NT2/D1 (cell line): ENCODE measurements at regions not wholly inside any gene's neighbourhood (a gene's known extent, or its start where the extent isn't known, plus 50 kb on each side); places are given as distances from the start of the nearest gene placed in this dataset.

Experiments used
- DNase-seq: peaks from one replicate; pipeline ENCODE4 v3.0.0-alpha.2; 2011; ENCODE audit warnings: low read depth, low spot score
- H3K27me3 ChIP-seq: 2 replicates; pipeline ENCODE4 v1.6.0; 2011; ENCODE audit warnings: mild to moderate bottlenecking; ENCODE audit not compliant: insufficient read length, insufficient read depth
- H3K36me3 ChIP-seq: 2 replicates; pipeline ENCODE4 v1.6.1; 2011; ENCODE audit warnings: mild to moderate bottlenecking, low read length, mixed read lengths; ENCODE audit not compliant: insufficient read depth, insufficient read length
- H3K4me1 ChIP-seq: 2 replicates; pipeline ENCODE4 v1.5.1; 2011; ENCODE audit not compliant: insufficient read depth, insufficient read length
- H3K4me3 ChIP-seq: 2 replicates; pipeline ENCODE4 v1.5.1; 2011; ENCODE audit warnings: low read depth; ENCODE audit not compliant: insufficient read length
- H3K9ac ChIP-seq: 2 replicates; pipeline ENCODE4 v1.6.0; 2011; ENCODE audit warnings: low read depth; ENCODE audit not compliant: insufficient read length
- H3K9me3 ChIP-seq: 2 replicates; pipeline ENCODE4 v1.5.1; 2011; ENCODE audit warnings: mild to moderate bottlenecking, low read length; ENCODE audit not compliant: insufficient read depth
- SUZ12 ChIP-seq: IDR thresholded peaks from 2 replicates; pipeline ENCODE4 v1.6.1; 2011; ENCODE audit not compliant: insufficient read length, insufficient read depth; ENCODE audit errors: extremely low read depth
- YY1 ChIP-seq: IDR thresholded peaks from 2 replicates; pipeline ENCODE4 v1.6.1; 2011; ENCODE audit not compliant: insufficient read length, insufficient read depth
- ZNF274 ChIP-seq: IDR thresholded peaks from 2 replicates; pipeline ENCODE4 v1.6.1; 2011; ENCODE audit warnings: mild to moderate bottlenecking, low read depth, low read length

GRCh38 chr2:107627926-107628325 lies 198.8 kb upstream of the RGPD4 start:
- Histone ChIP-seq H3K4me3 (no peak overlapping the region), H3K9ac (no peak overlapping the region), H3K36me3 (no peaks in the 10 kb centered on the region), H3K9me3 (peaks cover 19% of the 10 kb centered on the region), H3K27me3 (no peaks in the 10 kb centered on the region), H3K4me1 (no peaks in the 10 kb centered on the region)
- TF ChIP-seq SUZ12 (no peak), ZNF274 (no peak), YY1 (no peak)
- no peak for DNase-seq

GRCh38 chr2:107633580-107634147 lies 193.0 kb upstream of the RGPD4 start:
- no peak for DNase-seq
- H3K27me3 ChIP-seq = no peaks in the 10 kb centered on the region
- H3K9me3 ChIP-seq = peaks cover 27% of the 10 kb centered on the region
- H3K36me3 ChIP-seq = no peaks in the 10 kb centered on the region
- no peak for TF ChIP-seq YY1
- H3K4me3 ChIP-seq = no peak overlapping the region
- no peaks in the 10 kb centered on the region for H3K4me1 ChIP-seq
- H3K9ac ChIP-seq = no peak overlapping the region

GRCh38 chr2:107634172-107634571 lies 192.5 kb upstream of the RGPD4 start:
- TF ChIP-seq ZNF274 (no peak), YY1 (no peak), SUZ12 (no peak)
- no peak overlapping the region for H3K4me3 ChIP-seq
- peaks cover 23% of the 10 kb centered on the region for H3K9me3 ChIP-seq
- H3K27me3 ChIP-seq = no peaks in the 10 kb centered on the region
- DNase-seq = no peak
- H3K9ac ChIP-seq = no peak overlapping the region
- no peaks in the 10 kb centered on the region for H3K36me3 ChIP-seq
- H3K4me1 ChIP-seq = no peaks in the 10 kb centered on the region

- Histone ChIP-seq H3K36me3 (no peaks in the 10 kb centered on the region), H3K9ac (no peak overlapping the region), H3K4me3 (no peak overlapping the region), H3K9me3 (peaks cover 23% of the 10 kb centered on the region), H3K27me3 (no peaks in the 10 kb centered on the region), H3K4me1 (no peaks in the 10 kb centered on the region)
- TF ChIP-seq ZNF274 (no peak), SUZ12 (no peak), YY1 (no peak)
- no peak for DNase-seq
These were observed 190.8 kb upstream of the RGPD4 start for GRCh38 chr2:107635883-107636282.

GRCh38 chr2:107645586-107645985 lies 181.1 kb upstream of the RGPD4 start:
- Histone ChIP-seq H3K27me3 (no peaks in the 10 kb centered on the region), H3K36me3 (no peaks in the 10 kb centered on the region), H3K9ac (no peak overlapping the region), H3K4me1 (no peaks in the 10 kb centered on the region), H3K9me3 (peaks cover 17% of the 10 kb centered on the region; the same call in 1 of the 2 replicates), H3K4me3 (no peak overlapping the region)
- TF ChIP-seq SUZ12 = no peak
- no peak for TF ChIP-seq YY1
- no peak for TF ChIP-seq ZNF274
- DNase-seq = no peak

GRCh38 chr2:107648781-107649404 lies 177.8 kb upstream of the RGPD4 start:
- DNase-seq = no peak
- TF ChIP-seq ZNF274 (no peak), YY1 (no peak), SUZ12 (no peak)
- no peak overlapping the region for H3K9ac ChIP-seq
- H3K4me3 ChIP-seq = no peak overlapping the region
- H3K36me3 ChIP-seq = no peaks in the 10 kb centered on the region
- no peaks in the 10 kb centered on the region for H3K27me3 ChIP-seq
- H3K9me3 ChIP-seq = peaks cover 7% of the 10 kb centered on the region; the same call in 1 of the 2 replicates
- H3K4me1 ChIP-seq = no peaks in the 10 kb centered on the region

- Histone ChIP-seq H3K9me3 (peaks cover 16% of the 10 kb centered on the region; the same call in 1 of the 2 replicates), H3K4me1 (no peaks in the 10 kb centered on the region), H3K4me3 (no peak overlapping the region), H3K27me3 (no peaks in the 10 kb centered on the region), H3K36me3 (no peaks in the 10 kb centered on the region), H3K9ac (no peak overlapping the region)
- no peak for TF ChIP-seq YY1
- DNase-seq = no peak
These were observed 169.6 kb upstream of the RGPD4 start for GRCh38 chr2:107657049-107657448.

GRCh38 chr2:107663632-107664031 lies 163.1 kb upstream of the RGPD4 start:
- no peak overlapping the region for H3K4me3 ChIP-seq
- H3K36me3 ChIP-seq = no peaks in the 10 kb centered on the region
- H3K4me1 ChIP-seq = no peaks in the 10 kb centered on the region
- H3K9me3 ChIP-seq = no peaks in the 10 kb centered on the region
- TF ChIP-seq ZNF274 (no peak), SUZ12 (no peak), YY1 (no peak)
- DNase-seq = no peak
- H3K9ac ChIP-seq = no peak overlapping the region
- no peaks in the 10 kb centered on the region for H3K27me3 ChIP-seq
